ENCODE measurements at regions not wholly inside any gene's neighbourhood (a gene's known extent, or its start where the extent isn't known, plus 50 kb on each side); places are given as distances from the start of the nearest gene placed in this dataset.

DNA sequence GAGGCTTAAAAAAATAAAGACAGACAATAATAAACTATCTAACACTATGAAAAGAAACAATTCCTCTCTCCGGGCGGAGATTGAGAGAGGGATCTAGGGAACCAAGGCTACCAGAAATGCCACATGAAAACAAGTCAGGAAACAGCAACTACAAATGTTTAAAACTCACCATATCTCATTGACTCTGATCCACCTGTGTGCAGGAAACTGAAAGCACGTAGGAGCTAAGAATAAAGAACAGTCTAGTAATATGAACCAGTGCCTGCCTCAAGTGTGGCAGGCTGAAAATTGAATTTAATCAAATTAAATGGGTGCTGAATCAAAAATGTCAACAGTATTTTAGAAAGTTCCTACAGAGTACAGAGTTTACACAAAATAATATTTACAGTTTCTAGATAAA is 1701.0 kb downstream of the SLITRK5 start:
- TF ChIP-seq, protein P1, sequence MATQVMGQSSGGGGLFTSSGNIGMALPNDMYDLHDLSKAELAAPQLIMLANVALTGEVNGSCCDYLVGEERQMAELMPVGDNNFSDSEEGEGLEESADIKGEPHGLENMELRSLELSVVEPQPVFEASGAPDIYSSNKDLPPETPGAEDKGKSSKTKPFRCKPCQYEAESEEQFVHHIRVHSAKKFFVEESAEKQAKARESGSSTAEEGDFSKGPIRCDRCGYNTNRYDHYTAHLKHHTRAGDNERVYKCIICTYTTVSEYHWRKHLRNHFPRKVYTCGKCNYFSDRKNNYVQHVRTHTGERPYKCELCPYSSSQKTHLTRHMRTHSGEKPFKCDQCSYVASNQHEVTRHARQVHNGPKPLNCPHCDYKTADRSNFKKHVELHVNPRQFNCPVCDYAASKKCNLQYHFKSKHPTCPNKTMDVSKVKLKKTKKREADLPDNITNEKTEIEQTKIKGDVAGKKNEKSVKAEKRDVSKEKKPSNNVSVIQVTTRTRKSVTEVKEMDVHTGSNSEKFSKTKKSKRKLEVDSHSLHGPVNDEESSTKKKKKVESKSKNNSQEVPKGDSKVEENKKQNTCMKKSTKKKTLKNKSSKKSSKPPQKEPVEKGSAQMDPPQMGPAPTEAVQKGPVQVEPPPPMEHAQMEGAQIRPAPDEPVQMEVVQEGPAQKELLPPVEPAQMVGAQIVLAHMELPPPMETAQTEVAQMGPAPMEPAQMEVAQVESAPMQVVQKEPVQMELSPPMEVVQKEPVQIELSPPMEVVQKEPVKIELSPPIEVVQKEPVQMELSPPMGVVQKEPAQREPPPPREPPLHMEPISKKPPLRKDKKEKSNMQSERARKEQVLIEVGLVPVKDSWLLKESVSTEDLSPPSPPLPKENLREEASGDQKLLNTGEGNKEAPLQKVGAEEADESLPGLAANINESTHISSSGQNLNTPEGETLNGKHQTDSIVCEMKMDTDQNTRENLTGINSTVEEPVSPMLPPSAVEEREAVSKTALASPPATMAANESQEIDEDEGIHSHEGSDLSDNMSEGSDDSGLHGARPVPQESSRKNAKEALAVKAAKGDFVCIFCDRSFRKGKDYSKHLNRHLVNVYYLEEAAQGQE (IDR thresholded peaks at IDR 0.05; ENCODE audit: insufficient replicate concordance, low read depth), result no peak
- TF ChIP-seq, protein P2, sequence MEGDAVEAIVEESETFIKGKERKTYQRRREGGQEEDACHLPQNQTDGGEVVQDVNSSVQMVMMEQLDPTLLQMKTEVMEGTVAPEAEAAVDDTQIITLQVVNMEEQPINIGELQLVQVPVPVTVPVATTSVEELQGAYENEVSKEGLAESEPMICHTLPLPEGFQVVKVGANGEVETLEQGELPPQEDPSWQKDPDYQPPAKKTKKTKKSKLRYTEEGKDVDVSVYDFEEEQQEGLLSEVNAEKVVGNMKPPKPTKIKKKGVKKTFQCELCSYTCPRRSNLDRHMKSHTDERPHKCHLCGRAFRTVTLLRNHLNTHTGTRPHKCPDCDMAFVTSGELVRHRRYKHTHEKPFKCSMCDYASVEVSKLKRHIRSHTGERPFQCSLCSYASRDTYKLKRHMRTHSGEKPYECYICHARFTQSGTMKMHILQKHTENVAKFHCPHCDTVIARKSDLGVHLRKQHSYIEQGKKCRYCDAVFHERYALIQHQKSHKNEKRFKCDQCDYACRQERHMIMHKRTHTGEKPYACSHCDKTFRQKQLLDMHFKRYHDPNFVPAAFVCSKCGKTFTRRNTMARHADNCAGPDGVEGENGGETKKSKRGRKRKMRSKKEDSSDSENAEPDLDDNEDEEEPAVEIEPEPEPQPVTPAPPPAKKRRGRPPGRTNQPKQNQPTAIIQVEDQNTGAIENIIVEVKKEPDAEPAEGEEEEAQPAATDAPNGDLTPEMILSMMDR (IDR thresholded peaks at IDR 0.05; ENCODE audit: insufficient read depth, low read length), result no peak
- no peak for TF ChIP-seq GABPA (IDR thresholded peaks at IDR 0.05; ENCODE audit: low read depth)
- no peak for TF ChIP-seq SPI1 (IDR thresholded peaks at IDR 0.05; ENCODE audit: borderline replicate concordance, low read depth)
- no peak for TF ChIP-seq POLR2AphosphoS5 (IDR thresholded peaks at IDR 0.05; ENCODE audit: low read depth)
- no peak overlapping the region for H3K27ac ChIP-seq (replicated peaks)

DNA sequence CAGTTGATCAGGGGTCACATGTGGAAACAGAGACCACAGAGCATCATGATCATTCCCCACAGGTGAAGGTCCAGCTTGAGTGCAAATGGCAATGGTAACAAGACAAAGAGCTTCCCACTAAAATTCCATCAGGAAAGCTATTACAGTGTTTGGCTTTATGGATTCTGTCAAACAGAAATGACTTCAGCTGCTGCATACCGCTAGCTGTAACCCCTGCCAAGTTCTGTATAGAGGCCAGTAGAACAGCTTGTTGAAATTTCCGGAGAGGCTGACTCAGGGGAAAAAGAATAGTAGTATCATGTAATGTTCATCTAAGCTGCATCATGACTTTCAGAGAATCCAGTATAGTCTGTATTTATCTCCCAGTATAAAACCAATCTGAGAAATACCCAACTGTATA is 1704.7 kb downstream of the SLITRK5 start:
- TF ChIP-seq, protein P2 (IDR thresholded peaks at IDR 0.05; ENCODE audit: insufficient read depth, low read length), result no peak
- Histone ChIP-seq H3K27me3 (ENCODE audit: insufficient read depth, poor library complexity, severe bottlenecking) (no peaks in the 10 kb centered on the region), H3K27ac (replicated peaks) (no peak overlapping the region), H3K4me3 (replicated peaks; ENCODE audit: insufficient read depth, low read length) (no peak overlapping the region)
- no peak for DNase-seq (ENCODE audit: low read depth in 1 of 2, low spot score in 1 of 2)

More for the DNA sequence above, 1701.0 kb downstream of the SLITRK5 start:
- DNase-seq (ENCODE audit: low read depth in 1 of 2, low spot score in 1 of 2), result no peak
- Histone ChIP-seq H3K4me3 (replicated peaks; ENCODE audit: insufficient read depth, low read length) (no peak overlapping the region), H3K27me3 (ENCODE audit: insufficient read depth, poor library complexity, severe bottlenecking) (no peaks in the 10 kb centered on the region)

DNA sequence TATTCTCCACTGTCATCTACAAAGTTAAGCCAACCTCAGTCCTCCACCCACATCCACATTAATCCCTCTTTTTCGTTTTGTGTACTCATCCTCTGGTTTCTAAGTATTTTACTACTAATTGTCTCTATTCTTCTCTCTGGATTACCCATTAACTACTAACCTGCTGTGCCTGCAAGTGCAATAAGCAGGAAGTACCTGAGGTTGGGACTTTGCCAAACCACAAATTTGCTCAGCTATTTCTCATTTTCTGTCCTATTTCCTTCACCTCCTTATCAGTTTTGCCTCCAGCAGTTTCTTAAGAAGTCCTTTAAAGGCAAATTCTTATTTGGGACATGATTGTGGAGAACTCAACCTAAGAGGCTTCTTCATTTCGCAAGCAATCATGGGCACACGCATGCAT is 1708.9 kb downstream of the SLITRK5 start:
- Histone ChIP-seq H3K4me3 (replicated peaks; ENCODE audit: insufficient read depth, low read length) (no peak overlapping the region), H3K27me3 (ENCODE audit: insufficient read depth, poor library complexity, severe bottlenecking) (no peaks in the 10 kb centered on the region), H3K27ac (replicated peaks) (no peak overlapping the region)
- TF ChIP-seq GABPA (IDR thresholded peaks at IDR 0.05; ENCODE audit: low read depth) (no peak), POLR2AphosphoS5 (IDR thresholded peaks at IDR 0.05; ENCODE audit: low read depth) (no peak), SPI1 (IDR thresholded peaks at IDR 0.05; ENCODE audit: borderline replicate concordance, low read depth) (no peak)
- TF ChIP-seq, protein P1 (IDR thresholded peaks at IDR 0.05; ENCODE audit: insufficient replicate concordance, low read depth), result no peak
- TF ChIP-seq, protein P2 (IDR thresholded peaks at IDR 0.05; ENCODE audit: insufficient read depth, low read length), result no peak
- peak in 1 of 2 experiments; percentile 55 for DNase-seq (ENCODE audit: low read depth in 1 of 2, low spot score in 1 of 2)

DNA sequence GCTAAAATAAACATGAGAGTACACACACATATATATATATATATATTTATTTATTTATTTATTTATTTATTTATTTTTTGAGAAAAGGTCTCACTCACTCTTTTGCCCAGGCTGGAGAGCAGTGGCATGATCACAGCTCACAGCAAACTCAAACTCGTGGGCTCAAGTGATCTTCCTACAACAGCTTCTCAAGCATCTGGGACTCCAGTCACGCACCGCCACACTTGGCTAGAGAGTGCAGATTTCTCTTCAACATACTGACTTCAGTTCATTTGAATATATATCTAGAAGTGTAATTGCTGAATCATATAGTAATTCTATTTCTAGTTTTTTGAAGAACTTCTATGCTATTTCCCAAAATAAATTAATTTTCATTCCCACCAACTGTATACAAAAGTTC is 1711.8 kb downstream of the SLITRK5 start:
- Histone ChIP-seq H3K27ac (replicated peaks) (no peak overlapping the region), H3K27me3 (ENCODE audit: insufficient read depth, poor library complexity, severe bottlenecking) (no peaks in the 10 kb centered on the region), H3K4me3 (replicated peaks; ENCODE audit: insufficient read depth, low read length) (no peak overlapping the region)
- TF ChIP-seq GABPA (IDR thresholded peaks at IDR 0.05; ENCODE audit: low read depth), result no peak
- no peak for TF ChIP-seq POLR2AphosphoS5 (IDR thresholded peaks at IDR 0.05; ENCODE audit: low read depth)
- no peak for TF ChIP-seq SPI1 (IDR thresholded peaks at IDR 0.05; ENCODE audit: borderline replicate concordance, low read depth)
- TF ChIP-seq, protein P2 (IDR thresholded peaks at IDR 0.05; ENCODE audit: insufficient read depth, low read length), result no peak
- TF ChIP-seq, protein P1 (IDR thresholded peaks at IDR 0.05; ENCODE audit: insufficient replicate concordance, low read depth), result no peak
- no peak for DNase-seq (ENCODE audit: low read depth in 1 of 2, low spot score in 1 of 2)
